ENCODE measurements at regions not wholly inside any gene's neighbourhood (a gene's known extent, or its start where the extent isn't known, plus 50 kb on each side); places are given as distances from the start of the nearest gene placed in this dataset.
"Not testable (repeated sequence)": the region's sequence is repeated elsewhere in the genome, so short reads cannot be mapped to it uniquely, and the experiment has no call there.

- DNase-seq (ENCODE audit: low read depth in 2 of 2) = no peak
Observed at GRCh38 chr10:29794776-29795611, 160.2 kb upstream of the SVIL start.

- no peak for DNase-seq (ENCODE audit: low read depth in 2 of 2)
Observed at GRCh38 chr10:29791773-29792172, 157.0 kb upstream of the SVIL start.

DNA sequence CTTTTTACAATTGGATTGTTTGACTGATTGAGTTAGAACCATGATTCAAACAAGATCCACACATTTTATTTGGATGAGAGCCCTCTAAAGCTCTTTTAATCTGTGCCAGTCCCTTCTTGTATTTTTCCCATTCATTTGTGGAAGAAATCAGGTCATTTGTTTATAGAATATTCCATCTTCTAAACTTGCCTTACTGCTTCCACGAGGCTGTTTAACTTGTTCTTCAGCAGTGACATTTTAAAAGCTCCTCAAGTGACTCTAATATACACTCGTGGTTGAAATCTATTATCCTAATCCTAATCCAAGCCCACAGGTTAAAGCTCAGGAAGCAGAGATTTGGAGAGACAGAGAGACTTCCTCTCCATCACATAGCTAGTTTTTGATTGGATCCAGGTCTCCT, 155.4 kb upstream of the SVIL start:
- no peak for DNase-seq (ENCODE audit: low read depth in 2 of 2)

DNA sequence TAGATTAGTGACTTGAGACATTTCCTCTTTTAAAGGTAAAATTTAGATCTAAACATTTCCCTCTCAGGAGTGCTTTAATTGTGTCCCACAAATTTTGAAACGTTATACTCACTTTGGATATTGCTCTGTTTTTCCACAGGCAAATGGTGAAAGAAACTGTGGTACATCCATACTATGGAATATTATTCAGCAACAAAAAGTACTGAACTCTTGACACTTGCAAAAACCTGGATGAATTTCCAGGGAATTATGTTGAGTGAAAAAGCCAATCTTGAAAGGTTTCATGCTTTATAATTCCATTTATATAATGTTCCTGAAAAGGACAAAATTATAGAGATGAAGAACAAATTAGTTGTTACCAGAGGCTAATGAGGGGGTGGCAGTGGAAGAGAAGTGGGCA, 153.3 kb upstream of the SVIL start:
- no peak for DNase-seq (ENCODE audit: low read depth in 2 of 2)

DNA sequence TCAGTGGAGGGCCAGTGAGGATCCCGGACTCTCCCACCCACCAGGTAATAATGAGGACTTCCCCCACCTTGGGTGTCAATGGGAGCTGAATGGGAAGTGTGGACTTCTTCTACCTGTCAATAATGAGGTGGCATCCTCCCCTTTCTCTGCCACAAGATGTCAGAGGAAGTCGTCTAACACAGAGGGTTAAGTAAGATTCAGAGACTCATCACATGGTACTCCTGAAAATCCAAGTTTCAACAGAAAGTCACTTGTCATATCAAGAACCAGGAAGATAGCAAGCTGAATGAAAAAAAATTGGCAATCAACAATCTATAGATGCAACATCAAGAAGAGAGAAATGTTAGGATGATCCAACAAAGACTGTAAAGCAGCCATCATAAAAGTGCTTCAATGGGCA, 150.9 kb upstream of the SVIL start:
- DNase-seq (ENCODE audit: low read depth in 2 of 2) = no peak

- DNase-seq (ENCODE audit: low read depth in 2 of 2) = no peak
Observed at GRCh38 chr10:29784175-29784773, 149.5 kb upstream of the SVIL start.

GRCh38 chr10:29783201-29783947, 148.6 kb upstream of the SVIL start:
- no peak for DNase-seq (ENCODE audit: low read depth in 2 of 2)

DNA sequence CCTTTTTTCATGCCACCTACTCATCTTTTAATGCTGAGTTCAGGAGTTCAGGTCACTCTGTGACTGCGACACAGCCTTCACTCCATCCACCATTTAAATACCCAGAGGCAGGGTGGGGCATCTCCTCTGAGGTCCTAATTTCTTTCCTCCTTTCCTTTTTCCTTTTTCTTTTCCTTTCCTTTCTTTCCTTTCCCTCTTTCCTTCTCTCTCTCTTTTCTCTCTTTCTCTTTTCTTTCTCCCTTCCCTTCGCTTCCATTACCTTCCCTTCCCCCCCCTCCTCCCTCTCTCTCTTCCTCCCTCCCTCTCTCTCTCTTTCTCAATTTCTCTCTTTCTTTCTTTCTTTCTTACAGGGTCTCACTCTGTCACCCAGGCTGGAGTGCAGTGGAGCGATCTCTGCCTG, 145.9 kb upstream of the SVIL start:
- no peak for DNase-seq (ENCODE audit: low read depth in 2 of 2)

DNA sequence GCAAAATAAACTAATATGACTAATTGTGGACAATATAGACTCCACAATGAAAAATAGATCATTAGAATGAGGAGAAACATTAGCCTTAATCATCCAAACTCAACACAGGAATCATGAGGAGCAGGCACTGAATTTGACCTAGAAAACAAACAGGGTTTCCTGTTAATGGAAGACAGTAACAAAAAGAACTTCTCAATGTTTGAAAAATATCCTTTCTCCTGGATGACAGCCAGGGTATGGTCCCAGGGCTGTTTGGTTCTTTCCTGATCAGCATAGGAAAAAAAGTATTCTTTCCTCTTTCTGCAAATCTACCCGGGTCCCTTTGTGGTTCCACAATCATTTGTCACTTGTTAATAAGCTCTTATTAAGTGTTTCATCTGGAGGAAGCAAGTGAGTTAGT, 145.3 kb upstream of the SVIL start:
- no peak for DNase-seq (ENCODE audit: low read depth in 2 of 2)

GRCh38 chr10:29776246-29776645, 141.5 kb upstream of the SVIL start:
- DNase-seq (ENCODE audit: low read depth in 2 of 2) = no peak

DNA sequence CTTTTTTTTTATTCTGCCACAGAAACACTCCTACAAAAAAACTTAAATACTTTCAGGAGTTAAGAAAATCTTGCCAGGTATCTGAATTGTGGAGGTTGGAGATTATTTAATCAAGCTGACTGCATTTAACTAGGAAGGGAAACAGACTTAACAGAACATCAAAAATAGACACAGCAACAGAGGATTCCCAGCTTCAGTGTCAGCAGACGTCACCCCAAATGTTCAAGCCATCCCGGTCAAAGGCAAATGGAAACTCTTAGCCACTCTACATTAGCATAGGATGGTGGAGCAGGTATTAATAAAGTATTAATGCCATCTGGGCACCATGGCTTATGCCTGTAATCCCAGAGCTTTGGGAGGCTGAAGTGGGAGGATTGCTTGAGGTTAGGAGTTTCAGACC, 139.7 kb upstream of the SVIL start:
- DNase-seq (ENCODE audit: low read depth in 2 of 2) = no peak

- DNase-seq (ENCODE audit: low read depth in 2 of 2) = no peak
Observed at GRCh38 chr10:29773675-29774091, 138.9 kb upstream of the SVIL start.

DNA sequence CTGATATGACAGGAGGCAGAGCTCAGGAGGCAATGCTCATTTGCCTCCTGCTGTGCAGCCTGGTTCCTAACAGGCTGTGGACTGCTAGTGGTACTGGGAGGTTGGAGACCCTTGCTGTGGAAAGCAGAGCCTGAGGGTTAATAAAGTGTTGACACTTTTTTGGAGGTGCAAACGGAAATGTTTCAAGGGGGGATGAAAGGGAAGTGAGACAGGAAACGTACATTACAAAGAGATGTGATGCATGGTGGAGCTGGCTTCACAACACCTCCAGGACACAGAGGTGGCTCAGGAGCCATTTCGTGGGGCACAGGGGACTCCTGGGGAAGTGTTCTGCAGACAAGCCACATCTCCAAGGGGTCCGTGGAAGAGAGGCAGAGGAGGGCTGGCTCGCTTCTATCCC, 137.6 kb upstream of the SVIL start:
- no peak for DNase-seq (ENCODE audit: low read depth in 2 of 2)

DNA sequence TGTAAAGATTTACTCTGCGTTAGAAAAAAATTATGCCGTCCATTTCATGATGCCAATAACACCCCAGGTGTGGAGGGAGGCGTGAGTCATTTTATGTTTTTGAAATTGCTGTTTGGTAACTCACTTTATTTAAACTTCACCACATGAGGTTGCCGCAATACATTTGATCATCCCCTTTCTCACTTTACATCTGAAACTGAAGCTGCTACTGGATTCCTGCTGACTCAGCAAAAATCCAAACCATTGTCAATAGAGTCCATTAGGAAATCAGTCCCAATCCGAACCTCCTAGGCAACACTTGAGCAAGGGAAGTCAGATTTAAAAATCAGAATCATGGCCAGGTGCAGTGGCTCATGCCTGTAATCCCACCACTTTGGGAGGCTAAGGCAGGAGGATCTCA, 136.6 kb upstream of the SVIL start:
- DNase-seq (ENCODE audit: low read depth in 2 of 2) = no peak

GRCh38 chr10:29769277-29769676, 134.5 kb upstream of the SVIL start:
- not testable (repeated sequence) for DNase-seq (ENCODE audit: low read depth in 2 of 2)

DNA sequence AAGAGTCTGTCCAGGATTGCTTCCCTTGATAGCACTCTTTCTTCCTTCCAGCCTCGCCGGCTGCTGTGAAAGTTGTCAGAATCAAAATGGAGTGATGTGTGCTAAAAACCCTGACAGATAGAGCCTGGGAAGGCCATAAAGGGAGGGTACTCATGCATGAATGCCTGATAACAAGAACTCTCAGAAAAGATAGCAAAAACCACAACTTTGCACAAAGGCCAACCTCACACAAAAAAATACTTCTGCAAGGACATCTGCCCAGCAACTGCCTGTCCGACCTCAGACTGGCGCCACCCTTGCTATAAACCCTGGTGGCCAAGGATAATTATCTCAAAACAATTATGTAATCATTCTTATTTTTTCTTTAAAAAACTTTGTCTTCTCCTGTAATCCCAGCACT, 133.2 kb upstream of the SVIL start:
- no peak for DNase-seq (ENCODE audit: low read depth in 2 of 2)

GRCh38 chr10:29766753-29767152, 132.0 kb upstream of the SVIL start:
- DNase-seq (ENCODE audit: low read depth in 2 of 2) = no peak

- no peak for DNase-seq (ENCODE audit: low read depth in 2 of 2)
Observed at GRCh38 chr10:29765330-29765729, 130.6 kb upstream of the SVIL start.

- DNase-seq (ENCODE audit: low read depth in 2 of 2) = no peak
Observed at GRCh38 chr10:29763396-29763795, 128.6 kb upstream of the SVIL start.

- no peak for DNase-seq (ENCODE audit: low read depth in 2 of 2)
Observed at GRCh38 chr10:29761916-29762315, 127.1 kb upstream of the SVIL start.

DNA sequence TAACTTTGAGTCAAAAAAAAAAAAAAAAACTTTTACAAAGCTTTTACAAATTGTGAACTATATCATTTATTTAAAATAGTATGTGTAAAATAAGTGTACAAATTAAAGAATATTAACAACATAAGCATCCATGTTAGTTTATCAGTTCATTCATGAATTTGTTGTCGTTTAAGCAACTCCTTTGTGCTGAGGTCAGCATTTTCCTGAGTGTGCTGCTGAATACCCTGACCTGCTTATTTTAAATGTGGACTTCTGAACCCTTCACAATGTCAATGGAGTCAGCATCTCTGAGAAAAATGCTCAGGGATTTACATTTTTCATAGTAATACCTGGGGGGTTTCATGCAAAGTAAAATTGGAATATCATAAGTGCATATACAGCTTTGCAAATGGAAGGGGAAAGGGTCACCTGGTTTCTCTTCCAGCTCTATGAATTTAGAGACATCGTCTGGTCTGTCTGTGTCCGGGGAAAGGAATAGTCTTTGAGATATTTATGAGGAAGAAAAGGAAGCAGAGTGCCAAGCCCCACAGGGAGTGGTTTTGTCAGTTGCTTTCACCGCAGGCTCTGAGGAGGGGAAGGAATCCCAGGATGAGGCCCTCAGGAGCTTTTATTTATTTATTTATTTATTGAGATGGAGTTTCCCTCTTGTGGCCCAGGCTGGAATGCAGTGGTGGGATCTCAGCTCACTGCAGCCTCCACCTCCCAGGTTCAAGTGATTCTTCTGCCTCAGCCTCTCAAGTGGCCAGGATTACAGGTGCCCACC, 125.5 kb upstream of the SVIL start:
- no peak for DNase-seq (ENCODE audit: low read depth in 2 of 2)
